Esophagus squamous epithelium (tissue), 5 donors: ENCODE measurements at regions not wholly inside any gene's neighbourhood (a gene's known extent, or its start where the extent isn't known, plus 50 kb on each side); places are given as distances from the start of the nearest gene placed in this dataset.

Experiments
- DNase-seq: peaks from one replicate; lab custom pipeline; 2025; lab: John Stamatoyannopoulos, UW
- H3K27ac ChIP-seq, 4 donors: fragments of 200-600 bp; sonication (generic); one replicate each; pipeline ENCODE4 v1.5.1; 2016 to 2019; ENCODE audit warnings: mild to moderate bottlenecking in 1 of 4
- H3K27me3 ChIP-seq, 4 donors: fragments of 200-600 bp; sonication (generic); 1 replicate in 3 of 4; 2 replicates in 1 of 4; pipeline versions ENCODE4 v1.5.1 to v1.6.0; 2017 to 2021; ENCODE audit warnings: antibody characterized with exemption in 1 of 4
- H3K36me3 ChIP-seq, 3 donors: fragments of 200-600 bp; sonication (generic); one replicate each; pipeline ENCODE4 v1.5.1; 2016 to 2019
- H3K4me1 ChIP-seq, 3 donors: fragments of 200-600 bp; sonication (generic); one replicate each; pipeline ENCODE4 v1.5.1; 2017 to 2019
- H3K4me3 ChIP-seq, 4 donors: fragments of 200-600 bp; sonication (generic); 1 replicate in 3 of 4; 2 replicates in 1 of 4; pipeline ENCODE4 v1.5.1; 2016 to 2019; ENCODE audit warnings: mild to moderate bottlenecking in 2 of 4, moderate library complexity in 1 of 4
- H3K9me3 ChIP-seq, 3 donors: fragments of 200-600 bp; sonication (generic); one replicate each; pipeline ENCODE4 v1.5.1; 2016 to 2019
- CTCF ChIP-seq, 6 experiments: fragments of 450-650 bp in 4 of 6; fragments of 200-600 bp in 2 of 6; sonication (generic) in 2 of 6; IDR thresholded peaks; one replicate each; pipeline ENCODE4 v1.5.1; 2016 to 2019; ENCODE audit warnings: antibody characterized with exemption in 6 of 6, mild to moderate bottlenecking in 4 of 6, moderate library complexity in 4 of 6
- POLR2A ChIP-seq, 4 donors: fragments of 450-650 bp; IDR thresholded peaks; one replicate each; pipeline ENCODE4 v1.6.1; 2017; ENCODE audit warnings: antibody characterized with exemption in 4 of 4, mild to moderate bottlenecking in 4 of 4, moderate library complexity in 3 of 4
- WGBS, 2 donors: methylation state at CpG; one replicate each; pipeline ENCODE4 v1.1.5; 2018; 5-methylcytosine and 5-hydroxymethylcytosine counted together
- intact Hi-C: fragments of 100-400 bp; cut with DNase I; formaldehyde crosslinking; loops from one replicate; pipeline ENCODE4 v1.15.0; 2022
- donor health status: DM: yes; HTN: yes; CAD: no.

GRCh38 chr2:48026865-48027264, 120.6 kb upstream of the FBXO11 start:
- Histone ChIP-seq H3K27ac (no peak overlapping the region), H3K9me3 (no peaks in the 10 kb centered on the region), H3K4me3 (no peak overlapping the region), H3K36me3 (no peaks in the 10 kb centered on the region), H3K27me3 (peaks cover 0 to 3% (median 0%) of the 10 kb centered on the region in 4 donors), H3K4me1 (no peaks in the 10 kb centered on the region)
- TF ChIP-seq POLR2A (IDR thresholded peaks at IDR 0.05) (no peak), CTCF (IDR thresholded peaks at IDR 0.05) (no peak)
- no peak for DNase-seq
- intact Hi-C loops, result no loop called here
- WGBS, 2 donors, result 67 to 71% methylated on average over 1 of the region's 1 CpG

- intact Hi-C loops, result no loop called here
- no peaks in the 10 kb centered on the region for H3K4me1 ChIP-seq
- no peaks in the 10 kb centered on the region for H3K27me3 ChIP-seq
- H3K27ac ChIP-seq, result no peak overlapping the region
- no peak for TF ChIP-seq POLR2A (IDR thresholded peaks at IDR 0.05)
- no peak for TF ChIP-seq CTCF (IDR thresholded peaks at IDR 0.05)
- no peak overlapping the region for H3K4me3 ChIP-seq
- H3K9me3 ChIP-seq, result peaks cover 0 to 13% (median 0%) of the 10 kb centered on the region in 3 donors
- no peaks in the 10 kb centered on the region for H3K36me3 ChIP-seq
- WGBS, 2 donors, result 62% methylated on average over 2 of the region's 2 CpGs
- no peak for DNase-seq
These were observed 126.5 kb upstream of the FBXO11 start for GRCh38 chr2:48032765-48033164.

GRCh38 chr2:48034295-48034694, 128.0 kb upstream of the FBXO11 start:
- no peak overlapping the region for H3K27ac ChIP-seq
- H3K36me3 ChIP-seq, result no peaks in the 10 kb centered on the region
- H3K9me3 ChIP-seq, result peaks cover 0 to 13% (median 0%) of the 10 kb centered on the region in 3 donors
- no peak for DNase-seq
- no peaks in the 10 kb centered on the region for H3K27me3 ChIP-seq
- TF ChIP-seq CTCF (IDR thresholded peaks at IDR 0.05) (no peak), POLR2A (IDR thresholded peaks at IDR 0.05) (no peak)
- no peak overlapping the region for H3K4me3 ChIP-seq
- intact Hi-C loops, result no loop called here
- H3K4me1 ChIP-seq, result no peaks in the 10 kb centered on the region

GRCh38 chr2:48036312-48036711, 130.0 kb upstream of the FBXO11 start:
- TF ChIP-seq POLR2A (IDR thresholded peaks at IDR 0.05) (no peak), CTCF (IDR thresholded peaks at IDR 0.05) (no peak)
- H3K4me1 ChIP-seq, result no peaks in the 10 kb centered on the region
- H3K36me3 ChIP-seq, result no peaks in the 10 kb centered on the region
- no peak overlapping the region for H3K4me3 ChIP-seq
- H3K27ac ChIP-seq, result no peak overlapping the region
- peaks cover 0 to 13% (median 0%) of the 10 kb centered on the region in 3 donors for H3K9me3 ChIP-seq
- WGBS, 2 donors, result 96 to 100% methylated on average over 2 of the region's 2 CpGs
- intact Hi-C loops, result no loop called here
- H3K27me3 ChIP-seq, result no peaks in the 10 kb centered on the region
- DNase-seq, result no peak

GRCh38 chr2:48039209-48039990, 133.1 kb upstream of the FBXO11 start:
- no peaks in the 10 kb centered on the region for H3K4me1 ChIP-seq
- TF ChIP-seq POLR2A (IDR thresholded peaks at IDR 0.05) (no peak), CTCF (IDR thresholded peaks at IDR 0.05) (no peak)
- 87 to 96% methylated on average over 3 of the region's 3 CpGs for WGBS, 2 donors
- H3K27me3 ChIP-seq, result no peaks in the 10 kb centered on the region
- H3K4me3 ChIP-seq, result no peak overlapping the region
- no peaks in the 10 kb centered on the region for H3K36me3 ChIP-seq
- intact Hi-C loops, result no loop called here
- DNase-seq, result no peak
- peaks cover 0 to 13% (median 0%) of the 10 kb centered on the region in 3 donors for H3K9me3 ChIP-seq
- no peak overlapping the region for H3K27ac ChIP-seq
